Right hindlimb (tissue), 1 donor: ENCODE measurements at regions not wholly inside any gene's neighbourhood (a gene's known extent, or its start where the extent isn't known, plus 50 kb on each side); places are given as distances from the start of the nearest gene placed in this dataset.
"Not testable (repeated sequence)": the region's sequence is repeated elsewhere in the genome, so short reads cannot be mapped to it uniquely, and the experiment has no call there.

ENCODE experiments used
- DNase-seq: peaks from one replicate; pipeline ENCODE4 v3.0.0-alpha.2; 2018

- no peak for DNase-seq
Measured at GRCh38 chr3:6655275-6655674, 205.6 kb upstream of the GRM7 start.

- DNase-seq, result no peak
Measured at GRCh38 chr3:6657591-6657990, 203.3 kb upstream of the GRM7 start.

- no peak for DNase-seq
Measured at GRCh38 chr3:6667354-6667753, 193.6 kb upstream of the GRM7 start.

- DNase-seq, result no peak
Measured at GRCh38 chr3:6671363-6671762, 189.6 kb upstream of the GRM7 start.

GRCh38 chr3:6679510-6679909 is 181.4 kb upstream of the GRM7 start:
- no peak for DNase-seq

- no peak for DNase-seq
Measured at GRCh38 chr3:6680119-6680806, 180.7 kb upstream of the GRM7 start.

GRCh38 chr3:6697285-6697684 is 163.6 kb upstream of the GRM7 start:
- DNase-seq, result no peak

- DNase-seq, result no peak
Measured at GRCh38 chr3:6697722-6698121, 163.2 kb upstream of the GRM7 start.

GRCh38 chr3:6704817-6705216 is 156.1 kb upstream of the GRM7 start:
- not testable (repeated sequence) for DNase-seq

GRCh38 chr3:6706777-6707176 is 154.1 kb upstream of the GRM7 start:
- DNase-seq, result no peak

GRCh38 chr3:6709178-6709577 is 151.7 kb upstream of the GRM7 start:
- no peak for DNase-seq

- DNase-seq, result no peak
Measured at GRCh38 chr3:6714962-6715361, 146.0 kb upstream of the GRM7 start.

- DNase-seq, result no peak
Measured at GRCh38 chr3:6716420-6716819, 144.5 kb upstream of the GRM7 start.

GRCh38 chr3:6717026-6717943 is 143.6 kb upstream of the GRM7 start:
- DNase-seq, result no peak

GRCh38 chr3:6719999-6720398 is 140.9 kb upstream of the GRM7 start:
- no peak for DNase-seq

- DNase-seq, result no peak
Measured at GRCh38 chr3:6721491-6721890, 139.4 kb upstream of the GRM7 start.

- DNase-seq, result no peak
Measured at GRCh38 chr3:6723205-6723604, 137.7 kb upstream of the GRM7 start.

- DNase-seq, result no peak
Measured at GRCh38 chr3:6726811-6727210, 134.1 kb upstream of the GRM7 start.

GRCh38 chr3:6732807-6733206 is 128.1 kb upstream of the GRM7 start:
- no peak for DNase-seq

GRCh38 chr3:6733699-6734394 is 127.1 kb upstream of the GRM7 start:
- no peak for DNase-seq

GRCh38 chr3:6734395-6734746 is 126.5 kb upstream of the GRM7 start:
- no peak for DNase-seq

- DNase-seq, result no peak
Measured at GRCh38 chr3:6736836-6737629, 123.9 kb upstream of the GRM7 start.

GRCh38 chr3:6737630-6738029 is 123.3 kb upstream of the GRM7 start:
- no peak for DNase-seq
